Esophagus muscularis mucosa (tissue), 4 donors: ENCODE measurements at regions not wholly inside any gene's neighbourhood (a gene's known extent, or its start where the extent isn't known, plus 50 kb on each side); places are given as distances from the start of the nearest gene placed in this dataset.

ENCODE experiments used
- CTCF ChIP-seq, 3 experiments: fragments of 200-600 bp in 2 of 3; fragments of 450-650 bp in 1 of 3; sonication (generic) in 2 of 3; IDR thresholded peaks; one replicate each; pipeline ENCODE4 v1.5.1; 2017 to 2019; ENCODE audit warnings: antibody characterized with exemption in 3 of 3, mild to moderate bottlenecking in 2 of 3, moderate library complexity in 1 of 3
- EP300 ChIP-seq: sonication (generic); formaldehyde crosslinking; IDR thresholded peaks from one replicate; pipeline ENCODE4 v1.6.1; 2017; ENCODE audit warnings: antibody characterized with exemption
- POLR2A ChIP-seq: fragments of 450-650 bp; IDR thresholded peaks from one replicate; pipeline ENCODE4 v1.6.1; 2017; ENCODE audit warnings: antibody characterized with exemption, moderate library complexity, mild to moderate bottlenecking, low read depth
- POLR2AphosphoS5 ChIP-seq, 2 donors: sonication (generic); formaldehyde crosslinking; IDR thresholded peaks; one replicate each; pipeline ENCODE4 v1.6.1; 2017; ENCODE audit warnings: antibody characterized with exemption in 2 of 2

GRCh38 chr2:76039505-76039904 lies 328.8 kb upstream of the GCFC2 start:
- no peak for TF ChIP-seq CTCF (IDR thresholded peaks at IDR 0.05)
- no peak for TF ChIP-seq EP300
- TF ChIP-seq POLR2AphosphoS5 (IDR thresholded peaks at IDR 0.05) = no peak
- TF ChIP-seq POLR2A = no peak
